T-helper 2 cell treated with Interferon-gamma antibody and Interleukin-4, amounts not matched to agents 100 ng/mL and 5 ng/mL, for 36 hours (primary cell): ENCODE measurements at regions not wholly inside any gene's neighbourhood (a gene's known extent, or its start where the extent isn't known, plus 50 kb on each side); places are given as distances from the start of the nearest gene placed in this dataset.
"Not testable (repeated sequence)": the region's sequence is repeated elsewhere in the genome, so short reads cannot be mapped to it uniquely, and the experiment has no call there.

Source experiments
- intact Hi-C: fragments of 100-400 bp; cut with micrococcal nuclease; formaldehyde crosslinking; loops from one replicate; pipeline ENCODE4 v1.15.1; 2023

DNA sequence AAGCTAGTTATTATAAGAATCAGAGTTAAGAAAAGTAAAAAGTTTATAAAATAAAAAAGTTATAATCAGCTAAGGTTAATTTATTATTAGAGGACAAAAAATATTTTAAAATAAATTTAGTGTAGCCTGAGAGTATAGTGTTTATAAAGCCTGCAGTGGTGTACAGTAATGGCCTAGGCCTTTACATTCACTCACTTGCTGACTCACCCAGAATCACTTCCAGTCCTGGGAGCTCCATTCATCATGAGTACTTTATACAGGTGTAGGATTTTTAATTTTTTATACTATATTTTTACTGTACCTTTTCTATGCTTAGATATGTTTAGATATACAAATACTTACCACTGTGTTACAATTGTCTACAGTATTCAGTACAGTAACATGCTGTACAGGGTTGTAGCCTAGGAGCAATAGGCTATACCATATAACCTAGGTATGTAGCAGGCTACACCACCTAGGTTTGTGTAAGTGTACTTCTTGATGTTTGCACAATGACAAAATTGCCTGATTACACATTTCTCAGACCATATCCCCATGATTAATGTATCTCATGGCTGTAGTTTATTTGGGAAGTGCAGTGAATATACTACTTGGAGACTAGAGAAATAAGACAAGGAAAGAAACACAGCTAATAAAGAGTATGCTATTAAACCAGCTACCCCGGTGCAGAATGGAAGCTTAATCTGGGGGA, 101.9 kb upstream of the GALNT15 start:
- intact Hi-C loops: no loop called here

DNA sequence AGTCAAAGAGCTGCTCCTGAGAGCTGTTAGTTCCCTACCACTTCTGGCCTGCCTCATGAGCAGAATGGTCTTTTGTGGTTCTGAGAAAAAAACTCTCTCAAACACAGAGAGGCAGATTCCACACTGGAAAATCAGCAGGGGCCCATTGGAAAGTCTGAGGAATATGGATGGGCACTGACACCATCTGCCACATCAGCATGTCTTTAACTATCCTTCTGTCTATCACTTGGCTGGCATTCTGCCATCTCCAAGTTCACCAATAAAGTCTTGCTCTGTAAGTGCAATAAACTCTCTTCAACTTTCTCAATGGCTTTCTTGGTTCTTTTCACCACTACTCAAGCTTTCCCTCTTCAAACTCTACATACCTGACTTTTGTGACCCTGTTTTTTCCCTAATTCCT, 101.3 kb upstream of the GALNT15 start:
- intact Hi-C loops: no loop called here

DNA sequence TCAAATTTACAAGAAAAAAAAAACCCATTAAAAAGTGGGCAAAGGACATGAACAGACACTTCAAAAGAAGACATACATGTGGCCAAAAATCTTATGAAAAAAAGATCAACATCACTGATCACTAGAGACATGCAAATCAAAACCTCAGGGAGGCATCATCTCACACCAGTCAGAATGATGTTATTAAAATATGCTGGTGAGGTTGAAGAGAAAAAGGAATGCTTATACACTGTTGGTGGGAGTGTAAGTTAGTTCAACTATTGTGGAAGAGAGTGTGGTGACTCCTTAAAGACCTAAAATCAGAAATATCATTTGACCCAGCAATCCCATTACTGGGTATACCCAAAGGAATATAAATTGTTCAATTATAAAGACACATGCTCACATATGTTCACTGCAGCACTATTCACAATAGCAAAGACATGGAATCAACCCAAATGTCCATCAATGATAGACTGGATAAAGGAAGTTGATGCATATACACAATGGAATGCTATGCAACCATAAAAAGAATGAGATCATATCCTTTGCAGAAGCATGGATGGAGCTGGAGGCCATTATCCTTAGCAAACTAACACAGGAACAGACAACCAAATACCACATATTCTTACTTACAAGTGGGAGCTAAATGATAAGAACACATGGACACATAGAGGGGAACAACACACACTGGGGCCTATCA, 100.3 kb upstream of the GALNT15 start:
- intact Hi-C loops: not testable (repeated sequence)

DNA sequence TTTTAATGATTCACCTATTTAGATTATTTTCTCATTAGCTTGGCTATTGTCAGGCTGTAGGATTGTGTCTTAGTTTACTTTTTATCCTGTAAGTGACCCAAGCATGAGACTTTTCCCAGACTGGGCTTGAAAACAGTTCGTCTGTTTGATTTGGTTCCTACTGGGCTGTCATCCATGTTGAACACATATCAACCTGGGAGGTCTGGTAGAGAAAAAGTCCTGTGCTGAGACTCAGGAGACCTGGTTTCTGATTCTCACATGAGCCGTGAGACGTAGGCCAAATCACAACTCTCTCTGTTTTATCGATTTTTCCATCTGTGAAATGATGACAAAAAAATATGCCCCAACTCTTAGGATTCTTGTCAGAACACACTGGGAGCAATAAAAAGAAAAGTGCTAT, 98.8 kb upstream of the GALNT15 start:
- intact Hi-C loops: no loop called here

DNA sequence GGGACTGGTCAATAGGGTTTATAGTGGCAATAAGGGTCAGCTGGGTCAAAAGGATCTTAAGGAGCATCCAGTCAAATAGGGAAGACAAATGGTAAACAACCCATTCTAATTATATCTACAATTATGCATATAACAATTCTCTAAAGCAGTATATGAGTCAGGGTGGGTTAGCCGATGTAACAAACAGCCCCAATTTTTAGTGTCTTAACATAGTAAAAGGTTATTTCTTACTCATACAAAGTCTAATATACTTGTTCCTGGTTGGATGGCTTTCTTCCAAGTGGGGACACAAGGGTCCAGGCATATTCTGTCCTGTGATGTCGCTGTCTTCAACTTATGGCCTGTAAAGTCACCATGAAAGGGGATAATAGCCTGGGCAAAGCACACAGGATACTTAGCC, 97.9 kb upstream of the GALNT15 start:
- intact Hi-C loops: no loop called here

DNA sequence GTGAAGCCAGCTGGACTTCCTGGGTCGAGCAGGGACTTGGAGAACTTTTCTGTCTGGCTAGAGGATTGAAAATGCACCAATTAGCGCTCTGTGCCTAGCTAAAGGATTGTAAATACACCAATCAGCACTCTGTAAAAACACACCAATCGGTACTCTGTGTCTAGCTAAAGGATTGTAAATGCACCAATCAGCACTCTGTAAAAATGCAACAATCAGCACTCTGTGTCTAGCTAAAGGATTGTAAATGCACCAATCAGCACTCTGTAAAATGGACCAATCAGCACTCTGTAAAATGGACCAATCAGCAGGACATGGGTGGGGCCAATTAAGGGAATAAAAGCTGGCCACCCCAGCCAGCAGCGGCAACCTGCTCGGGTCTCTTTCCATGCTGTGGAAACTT, 97.3 kb upstream of the GALNT15 start:
- intact Hi-C loops: not testable (repeated sequence)

DNA sequence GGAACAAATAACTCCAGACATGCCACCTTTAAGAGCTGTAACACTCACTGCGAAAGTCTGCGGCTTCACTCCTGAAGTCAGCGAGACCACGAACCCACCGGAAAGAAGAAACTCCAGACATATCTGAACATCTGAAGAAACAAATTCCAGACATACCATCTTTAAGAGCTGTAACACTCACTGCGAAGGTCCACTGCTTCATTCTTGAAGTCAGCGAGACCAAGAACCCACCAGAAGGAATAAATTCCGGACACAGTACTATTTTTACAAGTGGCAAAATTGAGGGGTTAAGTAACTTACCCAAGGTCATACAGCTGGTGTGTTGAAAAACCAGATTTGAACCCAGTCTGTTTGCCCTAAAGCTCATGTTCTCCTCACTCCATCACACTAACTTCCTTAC, 96.8 kb upstream of the GALNT15 start:
- intact Hi-C loops: not testable (repeated sequence)

- intact Hi-C loops: no loop called here
These were observed 95.0 kb upstream of the GALNT15 start for GRCh38 chr3:16079519-16079918.

GRCh38 chr3:16081661-16082060, 92.8 kb upstream of the GALNT15 start:
- intact Hi-C loops: no loop called here

DNA sequence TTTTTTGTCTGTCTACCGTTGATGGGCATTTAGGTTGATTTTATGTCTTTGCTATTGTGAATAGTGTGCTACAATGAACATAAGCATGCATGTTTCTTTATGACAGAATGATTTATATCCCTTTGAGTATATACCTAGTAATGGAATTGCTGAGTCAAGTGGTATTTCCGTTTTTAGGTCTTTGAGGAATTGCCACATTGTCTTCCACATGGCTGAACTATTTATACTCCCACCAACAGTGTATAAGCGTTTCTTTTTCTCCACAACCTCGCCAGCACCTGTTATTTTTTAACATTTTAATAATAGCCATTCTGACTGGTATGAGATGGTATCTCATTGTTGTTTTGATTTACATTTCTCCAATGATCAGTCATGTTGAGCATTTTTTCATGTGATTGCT, 89.6 kb upstream of the GALNT15 start:
- intact Hi-C loops: no loop called here

- intact Hi-C loops: no loop called here
These were observed 89.1 kb upstream of the GALNT15 start for GRCh38 chr3:16085410-16085809.

- intact Hi-C loops: no loop called here
These were observed 88.4 kb upstream of the GALNT15 start for GRCh38 chr3:16085884-16086608.

- intact Hi-C loops: no loop called here
These were observed 87.8 kb upstream of the GALNT15 start for GRCh38 chr3:16086690-16087089.

DNA sequence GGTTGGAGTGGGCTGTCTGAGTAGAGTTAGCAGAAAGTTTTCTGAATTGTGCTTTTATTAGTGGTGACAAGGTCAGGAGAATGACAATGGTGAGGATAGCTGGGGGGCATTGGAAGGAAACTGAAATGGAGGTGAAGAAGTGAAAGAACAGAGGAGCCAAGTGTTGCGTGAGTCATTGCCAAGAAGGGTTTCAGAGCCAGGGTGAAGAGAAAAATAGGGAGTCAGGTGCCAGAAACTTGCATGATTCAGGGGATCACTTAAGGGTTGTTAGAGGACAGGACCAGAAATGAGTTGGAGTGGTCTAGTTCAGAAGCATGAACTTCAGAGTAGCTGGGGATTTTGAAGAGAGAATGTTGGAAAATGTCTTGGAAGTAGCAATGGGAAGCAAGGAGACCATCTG, 86.0 kb upstream of the GALNT15 start:
- intact Hi-C loops: no loop called here

DNA sequence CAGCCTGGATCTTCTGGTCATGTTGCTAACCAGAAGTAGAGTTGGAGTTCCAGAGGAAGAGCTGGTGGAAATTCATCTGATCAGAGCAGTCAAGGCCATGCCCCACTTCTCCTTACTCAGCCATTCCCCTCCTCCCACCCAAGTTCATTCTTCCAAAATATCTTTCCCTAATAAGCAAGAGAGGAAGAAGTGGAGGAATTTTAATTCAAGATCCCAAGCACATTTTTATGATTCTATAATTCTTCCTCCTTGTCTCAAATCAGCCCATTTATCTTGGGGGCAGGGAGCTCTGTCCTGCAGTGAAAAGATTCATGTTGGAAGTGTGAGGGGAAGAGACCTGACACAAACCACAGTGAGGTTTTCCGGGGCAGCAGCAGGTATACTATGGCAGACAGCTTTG, 85.0 kb upstream of the GALNT15 start:
- intact Hi-C loops: no loop called here

DNA sequence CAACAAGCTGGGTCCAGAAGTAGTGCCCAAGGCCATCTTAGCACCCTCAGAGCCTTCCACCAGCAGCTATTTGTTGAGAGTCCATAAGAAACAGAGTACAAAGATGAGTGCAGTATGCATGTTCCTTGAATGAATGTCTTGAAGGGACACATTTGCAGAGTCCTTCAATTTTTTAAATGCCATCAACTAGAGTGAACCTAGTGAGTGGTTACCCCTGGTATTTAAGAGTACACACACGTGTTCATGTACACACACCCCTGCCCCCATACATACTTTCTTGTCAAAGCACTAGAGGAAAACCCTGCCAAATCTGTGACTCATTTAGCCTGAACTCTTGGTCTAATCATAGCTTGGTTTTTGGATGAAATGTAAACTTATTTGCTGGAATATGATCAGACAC, 84.5 kb upstream of the GALNT15 start:
- intact Hi-C loops: no loop called here

DNA sequence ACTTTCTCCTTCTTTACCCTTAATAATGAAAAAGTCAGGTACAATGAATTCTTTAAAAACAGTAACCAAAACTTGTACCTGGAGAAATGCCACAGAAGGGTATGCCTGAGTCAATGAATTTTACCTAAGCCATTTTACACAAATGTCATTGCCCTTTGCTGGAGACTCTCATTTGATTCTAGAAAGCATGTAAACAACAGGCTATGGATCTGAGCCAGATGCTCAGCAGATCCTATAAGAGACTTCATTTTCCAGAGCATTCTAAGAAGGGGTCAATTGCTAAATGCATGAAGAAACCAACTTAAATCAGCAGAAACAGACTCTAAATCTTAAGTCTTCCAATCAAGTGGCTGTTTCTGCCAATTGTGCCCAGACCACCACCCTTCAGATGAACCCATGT, 83.8 kb upstream of the GALNT15 start:
- intact Hi-C loops: no loop called here

DNA sequence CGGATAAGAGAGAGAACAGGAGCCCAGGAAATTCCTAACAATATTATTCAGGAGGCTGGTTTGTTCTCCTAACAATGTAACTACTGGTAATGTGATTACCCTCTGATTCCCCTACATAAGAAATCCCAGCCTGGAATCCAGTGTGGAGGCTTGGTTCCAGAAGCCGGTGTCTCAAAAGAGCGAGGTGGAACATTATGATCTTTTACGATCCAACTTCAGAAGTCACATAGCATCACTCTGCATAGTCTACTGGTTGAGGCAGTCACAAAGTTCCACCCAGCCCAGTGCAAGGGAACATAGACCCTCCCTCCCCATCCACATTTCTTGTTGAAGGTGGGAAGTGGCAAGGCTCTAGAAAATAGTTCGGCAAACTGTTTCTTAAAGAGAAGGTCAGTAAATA, 81.6 kb upstream of the GALNT15 start:
- intact Hi-C loops: no loop called here

- intact Hi-C loops: no loop called here
These were observed 72.9 kb upstream of the GALNT15 start for GRCh38 chr3:16101295-16102186.

GRCh38 chr3:16102187-16102561, 72.3 kb upstream of the GALNT15 start:
- intact Hi-C loops: no loop called here

DNA sequence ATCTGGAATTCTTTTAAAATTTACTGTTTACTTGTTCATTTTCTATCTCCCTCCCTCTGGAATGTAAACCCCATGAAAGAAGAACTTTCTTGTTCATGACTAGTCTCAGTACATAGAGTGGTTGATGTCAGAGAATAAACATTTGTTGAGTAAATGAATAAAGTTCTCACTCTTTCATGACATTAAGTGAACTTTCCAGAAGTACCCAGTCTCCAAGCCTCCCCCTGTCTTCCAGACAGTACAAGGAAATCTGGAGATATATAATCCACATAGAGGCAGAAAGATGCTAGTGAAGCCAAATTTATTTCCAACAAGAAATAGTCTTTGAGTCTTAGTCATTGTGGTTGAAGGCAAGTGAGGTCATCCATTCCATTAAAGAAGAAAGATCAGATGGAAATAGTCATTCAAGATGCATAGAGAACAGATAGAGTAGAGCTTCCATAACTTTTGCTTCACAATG, 71.5 kb upstream of the GALNT15 start:
- intact Hi-C loops: no loop called here

DNA sequence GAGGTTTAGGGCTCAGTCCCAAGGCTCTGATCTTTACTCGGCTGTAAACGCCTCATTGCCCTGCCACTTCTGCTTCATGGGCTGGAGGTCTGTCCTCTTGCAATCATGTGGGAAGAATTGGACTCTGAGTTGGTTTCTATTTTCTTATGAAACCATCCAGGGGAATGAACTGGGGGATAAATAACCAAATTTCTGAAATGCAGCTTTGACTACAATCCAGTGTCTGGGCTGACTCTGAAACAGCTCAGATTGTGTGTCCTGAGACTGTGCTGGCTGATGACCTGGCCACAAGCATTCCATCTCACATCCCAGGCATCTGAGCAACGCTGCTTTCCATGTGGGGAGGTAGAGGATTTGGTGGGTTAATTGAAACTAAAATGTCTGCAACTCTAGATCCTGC, 71.0 kb upstream of the GALNT15 start:
- intact Hi-C loops: no loop called here
